ENCODE measurements at regions not wholly inside any gene's neighbourhood (a gene's known extent, or its start where the extent isn't known, plus 50 kb on each side); places are given as distances from the start of the nearest gene placed in this dataset.

- TF ChIP-seq CTCF (conservative IDR thresholded peaks at IDR 0.05 in 1 of 2, IDR thresholded peaks at IDR 0.05 in 1 of 2; ENCODE audit: extremely low read depth in 1 of 2, insufficient read depth in 1 of 2, low read depth in 1 of 2, low read length in 2 of 2) (no peak), EZH2 (IDR thresholded peaks at IDR 0.05; ENCODE audit: borderline replicate concordance, low read length) (no peak)
Measured at GRCh38 chr9:93826905-93827544, 128.1 kb downstream of the BARX1 start.
